ENCODE measurements at regions not wholly inside any gene's neighbourhood (a gene's known extent, or its start where the extent isn't known, plus 50 kb on each side); places are given as distances from the start of the nearest gene placed in this dataset.

DNA sequence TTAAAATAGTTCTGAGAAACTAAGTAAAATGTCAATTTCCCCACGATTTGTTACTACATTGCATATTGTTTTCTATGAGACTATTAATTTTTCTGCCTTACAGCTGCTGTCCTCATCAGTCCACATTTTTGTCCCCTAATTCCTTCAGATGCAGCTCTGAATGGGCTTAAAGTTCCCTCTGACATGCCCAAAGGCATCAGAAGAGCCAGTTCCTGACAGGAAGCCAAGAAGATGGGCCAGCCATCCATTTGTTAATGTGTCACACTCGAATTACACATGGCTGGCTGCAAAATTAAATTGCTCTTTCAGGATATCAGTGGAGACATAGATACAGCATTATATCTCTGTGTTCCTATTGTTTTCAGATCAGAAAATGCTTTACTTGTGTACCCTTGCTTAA is 1223.0 kb downstream of the EPHA7 start:
- TF ChIP-seq CTCF (IDR thresholded peaks at IDR 0.05; ENCODE audit: low read depth, low read length): no peak
- TF ChIP-seq EZH2phosphoT487 (IDR thresholded peaks at IDR 0.05; ENCODE audit: low read depth): no peak

All from OCI-LY3 (cell line).